HT-29 (cell line): ENCODE measurements at regions not wholly inside any gene's neighbourhood (a gene's known extent, or its start where the extent isn't known, plus 50 kb on each side); places are given as distances from the start of the nearest gene placed in this dataset.
A peak's percentile ranks its signal among the peaks of the same experiment; 100 is the strongest.
"Not testable (repeated sequence)": the region's sequence is repeated elsewhere in the genome, so short reads cannot be mapped to it uniquely, and the experiment has no call there.

ENCODE experiments used
- DNase-seq: peaks from one replicate; pipeline ENCODE4 v3.0.0-alpha.2; 2015; ENCODE audit warnings: low spot score

GRCh38 chr15:77881535-77881934, 196.0 kb downstream of the TBC1D2B start:
- DNase-seq: not testable (repeated sequence)

GRCh38 chr15:77879466-77879865, 198.0 kb downstream of the TBC1D2B start:
- DNase-seq: not testable (repeated sequence)

DNA sequence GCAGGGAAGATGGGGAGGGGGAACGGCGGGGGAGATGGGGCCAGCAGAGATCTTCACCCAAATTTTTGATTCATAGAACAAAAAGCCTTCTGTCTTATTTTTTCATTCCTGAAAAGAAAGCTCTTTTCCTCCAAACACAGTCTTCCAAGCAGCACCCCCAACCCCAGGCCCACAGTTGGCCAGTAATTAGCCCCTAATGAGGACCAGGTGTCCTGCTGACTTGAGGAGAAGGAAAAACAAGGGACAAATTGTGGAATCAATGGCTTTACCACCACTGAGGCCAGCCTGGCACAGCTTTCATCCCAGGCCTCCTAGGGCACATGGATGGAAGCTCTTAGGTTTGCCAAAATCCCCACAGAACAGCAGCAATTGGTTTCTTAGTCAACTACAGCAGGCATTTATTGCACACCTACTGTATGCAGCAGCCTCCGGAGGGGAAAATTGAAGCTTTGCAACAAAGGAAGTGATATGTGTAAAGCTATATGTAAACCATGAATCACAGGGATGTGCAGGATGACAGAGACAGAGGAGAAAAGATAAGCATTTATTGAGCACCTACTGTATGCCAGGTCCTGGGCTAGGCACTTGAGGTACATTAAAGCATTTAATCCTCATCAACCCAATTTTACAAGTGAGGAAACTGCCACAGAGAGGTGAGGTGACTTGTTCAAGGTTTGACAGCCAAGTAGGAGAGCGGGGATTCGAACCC, 199.5 kb downstream of the TBC1D2B start:
- no peak for DNase-seq

- DNase-seq: not testable (repeated sequence)
Measured at GRCh38 chr15:77876107-77876820, 201.2 kb downstream of the TBC1D2B start.

GRCh38 chr15:77875066-77875721, 202.3 kb downstream of the TBC1D2B start:
- DNase-seq: peak; percentile 68

- DNase-seq: no peak
Measured at GRCh38 chr15:77874063-77874462, 203.4 kb downstream of the TBC1D2B start.

GRCh38 chr15:77872521-77873425, 204.7 kb downstream of the TBC1D2B start:
- DNase-seq: not testable (repeated sequence)

- DNase-seq: no peak
Measured at GRCh38 chr15:77871852-77872371, 205.6 kb downstream of the TBC1D2B start.

- peak; percentile 86 for DNase-seq
Measured at GRCh38 chr15:77870195-77871065, 207.1 kb downstream of the TBC1D2B start.

DNA sequence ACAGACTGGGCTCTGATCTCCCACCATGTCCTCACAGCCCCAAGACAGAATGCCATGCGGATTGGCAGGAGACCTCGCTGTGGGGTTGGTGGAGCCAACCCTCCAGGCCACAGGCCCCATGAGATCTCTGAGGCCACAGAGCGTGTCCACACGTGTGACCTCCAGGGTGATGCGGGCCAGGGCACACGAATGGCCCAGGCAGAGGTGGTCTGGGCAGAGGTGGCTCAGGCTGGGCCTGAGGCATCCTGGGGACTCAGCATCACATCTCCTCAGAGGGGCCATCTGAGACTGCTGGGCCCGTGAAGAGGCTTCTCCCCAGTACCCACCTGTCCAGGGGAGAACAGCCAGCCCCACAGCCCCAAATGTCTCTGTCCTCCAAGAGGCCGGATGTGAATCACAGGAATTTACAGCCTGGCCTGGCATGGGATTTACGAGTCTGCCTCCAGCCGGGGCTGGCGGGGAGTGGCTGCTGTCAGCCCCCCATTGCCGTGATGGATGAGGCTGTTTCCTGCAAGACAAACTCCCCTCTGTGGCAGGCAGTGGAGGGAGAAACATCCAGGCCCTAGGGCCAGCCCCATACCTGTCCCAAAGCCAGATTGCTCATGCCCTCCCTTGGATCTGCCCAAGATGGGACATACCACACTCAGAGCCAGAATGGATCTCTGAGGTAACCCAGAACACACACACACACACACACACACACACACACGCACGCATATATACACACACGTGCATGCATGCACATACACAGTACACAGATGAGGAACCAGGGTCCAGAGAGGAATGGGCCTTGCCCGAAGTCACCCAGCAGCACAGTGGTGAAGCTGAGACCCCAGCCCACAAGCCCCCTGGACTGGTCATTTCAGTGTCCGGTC, 208.3 kb downstream of the TBC1D2B start:
- no peak for DNase-seq

DNA sequence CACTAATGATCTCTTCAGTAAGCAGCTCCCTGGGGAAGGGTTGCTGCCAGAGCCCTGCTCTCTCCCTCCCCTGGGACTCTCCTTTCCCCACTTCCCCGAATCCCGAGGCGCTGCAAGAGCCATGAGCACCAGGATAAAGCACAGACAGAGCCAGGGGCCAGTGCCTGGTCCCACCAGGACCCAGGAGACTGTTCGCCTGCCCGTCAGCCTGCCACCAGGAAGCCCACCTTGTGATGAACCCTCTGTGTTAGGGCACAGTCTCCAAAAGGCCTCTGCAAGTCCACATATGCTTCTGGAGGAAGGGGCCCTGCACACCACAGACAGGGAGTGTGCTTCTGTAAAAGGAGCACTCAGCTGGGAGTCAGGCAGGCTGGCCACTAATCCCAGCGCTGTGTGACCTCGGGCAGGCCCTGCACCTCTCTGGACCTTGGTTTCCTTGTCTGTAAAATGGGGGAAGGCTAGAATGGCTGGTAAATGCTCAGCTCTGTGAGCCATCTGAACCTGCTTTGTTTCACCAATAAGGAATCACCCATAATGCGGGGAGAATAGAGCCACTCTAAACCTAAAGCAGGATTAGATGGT, 209.4 kb downstream of the TBC1D2B start:
- DNase-seq: not testable (repeated sequence)

DNA sequence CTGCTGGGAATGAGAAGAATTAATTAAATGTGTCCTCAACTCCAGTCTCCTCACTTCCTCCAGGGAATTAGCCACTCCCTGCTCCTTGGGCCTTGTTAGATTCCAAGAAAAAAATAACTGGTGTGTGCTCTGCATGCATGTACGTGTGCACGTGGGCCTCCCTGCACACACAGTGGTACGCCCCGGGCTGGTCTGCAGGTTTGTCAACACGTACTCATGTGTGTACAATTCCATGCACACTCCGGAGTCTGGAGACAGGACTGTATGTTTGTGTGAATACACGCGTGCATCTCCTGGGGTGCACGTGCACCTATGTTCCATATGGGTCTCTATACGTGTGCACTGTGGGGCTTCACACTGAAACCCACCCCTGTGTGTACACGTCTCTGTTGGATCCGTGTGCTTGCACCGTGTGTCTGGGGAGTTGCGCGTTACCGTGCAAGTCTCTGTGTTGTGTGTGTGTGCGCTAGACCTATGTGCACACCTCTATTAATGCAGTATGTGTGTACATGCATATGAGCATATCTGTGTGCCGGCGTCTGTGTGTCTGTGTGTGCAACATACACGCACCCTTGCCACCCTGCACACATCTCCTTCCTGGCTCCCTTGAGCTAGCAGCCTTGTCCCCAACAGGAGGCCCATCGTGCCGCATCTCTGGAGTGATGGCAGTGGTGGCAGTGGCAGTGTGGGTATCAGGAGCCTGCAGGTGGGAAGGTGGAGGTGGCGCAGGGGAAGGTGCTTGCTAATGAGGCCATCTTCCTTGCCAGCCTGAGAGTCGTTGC, 210.1 kb downstream of the TBC1D2B start:
- DNase-seq: no peak

GRCh38 chr15:77866596-77867125, 210.8 kb downstream of the TBC1D2B start:
- DNase-seq: no peak

DNA sequence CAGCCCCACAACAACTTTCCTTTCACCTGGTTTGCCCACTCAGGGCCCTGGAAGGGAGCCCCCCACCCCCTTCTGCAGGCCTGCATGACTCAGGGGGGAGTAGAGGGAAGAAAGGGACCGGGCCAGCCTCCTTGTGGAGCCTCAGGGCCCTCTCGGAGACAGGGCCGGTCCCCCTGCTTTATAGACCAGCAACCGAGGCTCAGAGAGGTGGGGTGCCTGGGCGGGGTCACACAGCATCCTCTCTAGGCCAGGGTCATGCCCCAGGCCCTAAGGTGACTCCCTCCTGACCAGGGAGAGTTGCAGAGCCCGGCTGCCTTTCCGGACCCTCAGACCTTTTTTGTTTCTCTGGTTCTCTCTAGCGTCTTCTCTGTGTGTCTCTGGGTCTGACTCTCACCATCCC, 211.3 kb downstream of the TBC1D2B start:
- DNase-seq: no peak

DNA sequence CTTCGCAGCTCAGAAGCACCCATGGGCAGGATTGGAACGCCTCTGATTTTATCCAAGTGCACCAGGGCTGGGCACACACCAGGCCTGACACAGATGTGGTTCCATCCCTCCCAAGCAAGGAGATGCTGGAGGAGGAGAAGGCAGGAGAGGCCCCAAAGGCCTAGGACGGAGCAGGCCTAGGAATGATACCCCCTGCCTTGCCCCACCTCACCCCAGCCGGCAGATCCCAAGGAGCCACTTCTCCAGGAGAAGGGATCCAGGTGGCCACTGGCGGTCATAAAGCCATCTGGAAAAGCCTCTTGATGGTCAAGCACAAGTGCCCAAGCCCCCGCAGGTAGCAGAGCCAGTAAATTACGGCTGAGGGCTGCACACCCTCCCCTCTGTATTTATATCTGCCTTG, 211.8 kb downstream of the TBC1D2B start:
- no peak for DNase-seq

DNA sequence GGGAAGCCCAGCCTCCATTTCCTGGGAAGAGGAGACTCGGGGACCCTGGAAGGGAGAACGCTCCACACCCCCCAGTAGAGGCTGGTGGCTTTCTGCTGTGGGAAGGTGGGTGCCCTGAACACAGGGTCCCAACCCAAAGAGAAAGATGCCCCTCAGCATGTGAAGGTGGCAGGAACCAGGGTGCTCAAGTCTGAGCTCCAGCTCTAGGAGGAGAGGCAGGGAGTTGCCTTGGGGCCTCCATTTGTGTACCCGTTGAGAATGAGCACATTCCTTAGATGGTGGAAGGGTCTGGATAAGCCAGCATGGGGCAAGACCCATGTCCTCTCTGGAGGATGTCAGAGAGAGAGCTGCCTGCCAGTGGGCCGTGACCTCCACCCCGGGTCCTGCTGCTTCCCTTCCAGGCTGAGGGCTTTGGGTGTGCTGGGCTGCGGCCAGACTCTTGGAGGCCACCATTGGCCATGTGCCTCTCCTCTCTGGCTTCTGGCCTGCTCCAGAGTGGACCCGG, 212.4 kb downstream of the TBC1D2B start:
- DNase-seq: no peak

DNA sequence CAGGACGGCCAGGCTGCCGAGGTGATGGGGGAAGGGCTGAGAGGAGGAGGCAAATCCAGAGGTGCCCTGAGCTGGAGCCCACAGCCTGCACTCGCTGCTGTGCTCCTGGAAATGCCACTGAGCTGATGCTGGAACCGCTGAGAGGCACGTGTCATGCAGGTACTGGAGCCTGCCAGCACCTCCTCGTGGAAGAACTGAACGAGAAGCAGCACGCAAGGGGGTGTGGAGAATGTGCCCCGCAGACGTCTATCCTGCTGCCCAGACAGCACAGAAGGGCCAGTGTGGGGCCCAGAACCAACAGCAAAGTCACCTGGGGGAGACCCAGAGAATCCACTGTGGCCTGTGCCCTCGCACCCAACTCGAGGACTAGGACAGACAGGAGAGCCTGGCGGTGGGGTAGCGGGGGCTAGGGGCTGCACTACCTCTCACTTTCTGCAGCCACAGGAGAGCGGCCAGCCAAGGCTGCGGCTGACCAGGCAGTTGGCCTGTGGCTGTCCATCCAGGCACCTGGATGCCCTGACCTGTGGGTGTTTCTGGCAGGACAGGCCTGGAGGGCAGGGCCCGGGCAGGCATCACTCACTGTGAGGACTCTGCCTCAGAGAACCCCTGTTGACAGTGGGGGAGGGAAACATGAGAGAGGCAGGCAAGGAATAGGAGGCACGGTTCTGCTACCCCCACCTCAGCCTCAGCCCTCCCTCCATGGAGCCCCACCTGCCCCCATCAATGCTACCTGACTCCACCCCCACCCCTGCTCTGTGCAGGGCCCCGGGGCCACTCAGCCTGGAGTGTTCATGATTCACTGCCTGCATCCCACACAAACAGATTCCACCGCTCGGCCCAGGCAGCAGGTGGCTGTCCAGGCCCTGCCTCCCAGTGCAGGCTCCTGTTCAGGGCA, 213.1 kb downstream of the TBC1D2B start:
- no peak for DNase-seq
